Upper lobe of right lung (tissue), 1 donor: ENCODE measurements at regions not wholly inside any gene's neighbourhood (a gene's known extent, or its start where the extent isn't known, plus 50 kb on each side); places are given as distances from the start of the nearest gene placed in this dataset.
A peak's percentile ranks its signal among the peaks of the same experiment; 100 is the strongest.
"Not testable (repeated sequence)": the region's sequence is repeated elsewhere in the genome, so short reads cannot be mapped to it uniquely, and the experiment has no call there.

ENCODE experiments used
- ATAC-seq: fragments of 200-7000 bp; cut with Tn5 transposase; one replicate; pipeline ENCODE4 v1.9.1; 2020; ENCODE audit warnings: mild to moderate bottlenecking, moderate library complexity
- DNase-seq: peaks from one replicate; pipeline ENCODE4 v3.0.0-alpha.2; 2020
- H3K27ac ChIP-seq: fragments of 200-600 bp; one replicate; pipeline ENCODE4 v1.8.0; 2022
- H3K27me3 ChIP-seq: fragments of 200-600 bp; one replicate; pipeline ENCODE4 v1.8.0; 2022; ENCODE audit warnings: mild to moderate bottlenecking
- H3K36me3 ChIP-seq: fragments of 200-600 bp; one replicate; pipeline ENCODE4 v1.8.0; 2022
- H3K4me1 ChIP-seq: fragments of 200-600 bp; one replicate; pipeline ENCODE4 v1.8.0; 2022
- H3K4me3 ChIP-seq: fragments of 200-600 bp; one replicate; pipeline ENCODE4 v1.8.0; 2022; ENCODE audit warnings: mild to moderate bottlenecking
- H3K9me3 ChIP-seq: fragments of 200-600 bp; one replicate; pipeline ENCODE4 v1.8.0; 2022
- CTCF ChIP-seq: fragments of 200-600 bp; IDR thresholded peaks from one replicate; pipeline ENCODE4 v1.8.0; 2022; ENCODE audit warnings: antibody characterized with exemption
- intact Hi-C: fragments of 100-400 bp; cut with DNase I; formaldehyde crosslinking; loops from one replicate; pipeline ENCODE4 v1.11.0; 2022
- donor health status: DM: no; HTN: yes; CAD: no; lungs with severe emphysema.

- H3K27me3 ChIP-seq, H3K4me1 ChIP-seq, ATAC-seq, H3K27ac ChIP-seq, DNase-seq, H3K36me3 ChIP-seq, H3K9me3 ChIP-seq, intact Hi-C loops, H3K4me3 ChIP-seq: not testable (repeated sequence)
These were observed 58.8 kb upstream of the ANKRD30BL start for GRCh38 chr2:132220589-132220988.

- H3K4me3 ChIP-seq, H3K27ac ChIP-seq, H3K27me3 ChIP-seq, DNase-seq, H3K9me3 ChIP-seq, H3K36me3 ChIP-seq, ATAC-seq, intact Hi-C loops, H3K4me1 ChIP-seq: not testable (repeated sequence)
These were observed 60.1 kb upstream of the ANKRD30BL start for GRCh38 chr2:132221886-132222285.

- no peak for DNase-seq
These were observed 90.6 kb upstream of the ANKRD30BL start for GRCh38 chr2:132252191-132252893.

GRCh38 chr2:132252894-132253264, 91.1 kb upstream of the ANKRD30BL start:
- DNase-seq = no peak
- Histone ChIP-seq H3K27ac (no peak overlapping the region), H3K27me3 (peaks cover 20% of the 10 kb centered on the region), H3K36me3 (no peaks in the 10 kb centered on the region), H3K4me3 (no peak overlapping the region), H3K9me3 (no peaks in the 10 kb centered on the region), H3K4me1 (no peaks in the 10 kb centered on the region)
- ATAC-seq = no peak
- intact Hi-C loops = no loop called here
- TF ChIP-seq CTCF = no peak

More at GRCh38 chr2:132252191-132252893, 90.6 kb upstream of the ANKRD30BL start:
- peaks cover 14% of the 10 kb centered on the region for H3K27me3 ChIP-seq
- no peak overlapping the region for H3K4me3 ChIP-seq
- H3K27ac ChIP-seq = no peak overlapping the region
- H3K36me3 ChIP-seq = no peaks in the 10 kb centered on the region
- ATAC-seq = peak; percentile 26
- intact Hi-C loops = no loop called here
- no peak for TF ChIP-seq CTCF
- no peaks in the 10 kb centered on the region for H3K4me1 ChIP-seq
- no peaks in the 10 kb centered on the region for H3K9me3 ChIP-seq

- Histone ChIP-seq H3K27me3 (peaks cover 23% of the 10 kb centered on the region), H3K4me3 (no peak overlapping the region), H3K9me3 (no peaks in the 10 kb centered on the region), H3K4me1 (no peaks in the 10 kb centered on the region), H3K27ac (no peak overlapping the region), H3K36me3 (no peaks in the 10 kb centered on the region)
- no peak for TF ChIP-seq CTCF
- intact Hi-C loops = no loop called here
- no peak for DNase-seq
- peak; percentile 45 for ATAC-seq
These were observed 91.9 kb upstream of the ANKRD30BL start for GRCh38 chr2:132253496-132254305.

GRCh38 chr2:132254306-132254919, 92.7 kb upstream of the ANKRD30BL start:
- H3K9me3 ChIP-seq, H3K4me3 ChIP-seq, H3K36me3 ChIP-seq, H3K4me1 ChIP-seq, DNase-seq, H3K27ac ChIP-seq, ATAC-seq, intact Hi-C loops: not testable (repeated sequence)
- H3K27me3 ChIP-seq = peaks cover 23% of the 10 kb centered on the region

GRCh38 chr2:132255714-132256113, 94.0 kb upstream of the ANKRD30BL start:
- H3K36me3 ChIP-seq = no peaks in the 10 kb centered on the region
- H3K9me3 ChIP-seq = no peaks in the 10 kb centered on the region

More at GRCh38 chr2:132255714-132256113, 94.0 kb upstream of the ANKRD30BL start:
- Histone ChIP-seq H3K27me3 (peaks cover 23% of the 10 kb centered on the region), H3K27ac (no peak overlapping the region), H3K4me3 (no peak overlapping the region), H3K4me1 (no peaks in the 10 kb centered on the region)
- no peak for TF ChIP-seq CTCF
- intact Hi-C loops = no loop called here
- DNase-seq (no peak), ATAC-seq (no peak)
